Endothelial cell of umbilical vein (primary cell): ENCODE measurements at regions not wholly inside any gene's neighbourhood (a gene's known extent, or its start where the extent isn't known, plus 50 kb on each side); places are given as distances from the start of the nearest gene placed in this dataset.

Source experiments
- BruUV-seq: library from RNA; stranded (reverse); fragments of 400-500 nt; replicated peaks from 2 replicates; lab custom pipeline; 2021; lab: Mats Ljungman, UMichigan
- CTCF ChIA-PET: fragments of 300-600, 350-600 bp; sonication (Branson Sonifier 250); formaldehyde crosslinking; loops from one replicate; lab custom pipeline; 2021; ENCODE audit warnings: antibody characterized with exemption, inconsistent platforms; lab: Charles Lee
- POLR2A ChIA-PET: fragments of 300-600, 350-600 bp; sonication (Branson Sonifier 250); formaldehyde crosslinking; loops from one replicate; lab custom pipeline; 2021; ENCODE audit warnings: antibody characterized with exemption, inconsistent platforms; lab: Charles Lee
- DNase-seq: peaks from one replicate; pipeline ENCODE4 v3.0.0-alpha.2; 2011; ENCODE audit warnings: low read depth, low spot score
- FAIRE-seq: peaks from 2 replicates; lab custom pipeline; 2011; peaks lifted over from hg19 to GRCh38; lab: Jason Lieb, UNC
- H2AFZ ChIP-seq: 2 replicates; pipeline ENCODE4 v1.6.0; 2012; ENCODE audit warnings: low read depth, low read length, control low read depth, inconsistent platforms
- H3K27ac ChIP-seq: 2 replicates; pipeline ENCODE4 v1.5.1; 2011; ENCODE audit warnings: low read depth, mild to moderate bottlenecking, control low read depth, low read length, moderate library complexity; ENCODE audit not compliant: insufficient read depth
- H3K27me3 ChIP-seq, 2 experiments: 2 replicates each; pipeline versions ENCODE4 v1.6.0 to v1.6.1; 2011; ENCODE audit warnings: low read length in 2 of 2, mixed read lengths in 1 of 2; ENCODE audit not compliant: control insufficient read depth in 2 of 2, insufficient read depth in 2 of 2
- H3K36me3 ChIP-seq, 2 experiments: 2 replicates in 1 of 2; 3 replicates in 1 of 2; pipeline ENCODE4 v1.5.1; 2011; ENCODE audit warnings: low read length in 2 of 2, mild to moderate bottlenecking in 1 of 2, moderate library complexity in 1 of 2; ENCODE audit not compliant: control insufficient read depth in 2 of 2, insufficient read depth in 2 of 2; ENCODE audit errors: extremely low read depth in 1 of 2
- H3K4me1 ChIP-seq: 3 replicates; pipeline ENCODE4 v1.5.1; 2011; ENCODE audit warnings: mild to moderate bottlenecking, low read length; ENCODE audit not compliant: control insufficient read depth, insufficient read depth; ENCODE audit errors: extremely low read depth
- H3K4me2 ChIP-seq: 2 replicates; pipeline ENCODE4 v1.6.1; 2011; ENCODE audit warnings: low read length, control low read depth, mixed read lengths; ENCODE audit not compliant: insufficient read depth
- H3K4me3 ChIP-seq, 3 experiments: fragments of 200-600 bp in 1 of 3; sonication (generic), shearing (Covaris generic) in 1 of 3; replicated peaks in 1 of 3; 2 replicates each; pipeline ENCODE4 v1.5.1; 2011 to 2016; ENCODE audit warnings: control low read depth in 3 of 3, low read length in 3 of 3, mild to moderate bottlenecking in 2 of 3, inconsistent platforms in 1 of 3, low read depth in 1 of 3, moderate library complexity in 1 of 3; ENCODE audit not compliant: insufficient read depth in 1 of 3
- H3K79me2 ChIP-seq: 2 replicates; pipeline ENCODE4 v1.6.0; 2012; ENCODE audit warnings: low read length, inconsistent platforms; ENCODE audit not compliant: control insufficient read depth, insufficient read depth
- H3K9ac ChIP-seq: replicated peaks from 2 replicates; pipeline ENCODE3; 2011; ENCODE audit warnings: low read length, control low read depth; ENCODE audit not compliant: insufficient read depth; ENCODE audit errors: extremely low read depth
- H3K9me1 ChIP-seq: replicated peaks from 3 replicates; pipeline ENCODE4 v1.6.0; 2011; ENCODE audit warnings: mild to moderate bottlenecking, low read length; ENCODE audit not compliant: control insufficient read depth, insufficient read depth; ENCODE audit errors: extremely low read depth
- H3K9me3 ChIP-seq: replicated peaks from 2 replicates; pipeline ENCODE4 v1.5.1; 2012; ENCODE audit warnings: low read length, inconsistent platforms; ENCODE audit not compliant: control insufficient read depth, insufficient read depth
- H4K20me1 ChIP-seq: replicated peaks from 2 replicates; pipeline ENCODE3; 2011; ENCODE audit warnings: mild to moderate bottlenecking, low read length; ENCODE audit not compliant: control insufficient read depth, insufficient read depth; ENCODE audit errors: extremely low read depth
- CTCF ChIP-seq, 2 donors: IDR thresholded peaks; 1 replicate in 1 of 2; 2 replicates in 1 of 2; pipeline ENCODE4 v1.5.1; 2011; ENCODE audit warnings: low read length in 2 of 2, mild to moderate bottlenecking in 2 of 2, moderate library complexity in 2 of 2, control low read depth in 1 of 2, inconsistent platforms in 1 of 2, low read depth in 1 of 2; ENCODE audit not compliant: insufficient read depth in 1 of 2; ENCODE audit errors: extremely low read depth in 1 of 2
- EZH2 ChIP-seq: IDR thresholded peaks from 2 replicates; pipeline ENCODE4 v1.6.1; 2012; ENCODE audit warnings: borderline replicate concordance, low read depth, mild to moderate bottlenecking, moderate library complexity, low read length, inconsistent platforms; ENCODE audit not compliant: severe bottlenecking
- FOS ChIP-seq: IDR thresholded peaks from 2 replicates; pipeline ENCODE4 v1.6.1; 2011; ENCODE audit warnings: mild to moderate bottlenecking, low read length, moderate library complexity, borderline replicate concordance; ENCODE audit not compliant: insufficient read depth
- GATA2 ChIP-seq: IDR thresholded peaks from 2 replicates; pipeline ENCODE4 v1.7.0; 2011; ENCODE audit warnings: low read depth, mild to moderate bottlenecking, moderate library complexity, mixed read lengths, low read length; ENCODE audit not compliant: insufficient read length, insufficient read depth
- JUN ChIP-seq: IDR thresholded peaks from 2 replicates; pipeline ENCODE4 v1.6.1; 2011; ENCODE audit warnings: borderline replicate concordance, low read depth; ENCODE audit not compliant: insufficient read length, insufficient read depth
- MAX ChIP-seq: IDR thresholded peaks from 2 replicates; pipeline ENCODE4 v1.6.1; 2011; ENCODE audit not compliant: insufficient read depth, insufficient read length
- MYC ChIP-seq: IDR thresholded peaks from one replicate; pipeline ENCODE4 v1.6.1; 2011; ENCODE audit warnings: mild to moderate bottlenecking, low read depth, low read length
- POLR2A ChIP-seq: IDR thresholded peaks from 2 replicates; pipeline ENCODE4 v1.6.1; 2012; ENCODE audit warnings: low read depth, mild to moderate bottlenecking, control low read depth, low read length
- POLR2AphosphoS5 ChIP-seq: IDR thresholded peaks from 2 replicates; pipeline ENCODE4 v1.6.1; 2012; ENCODE audit warnings: low read depth, mild to moderate bottlenecking, control low read depth, low read length, moderate library complexity; ENCODE audit not compliant: insufficient read depth
- dilution Hi-C: fragments of 300-500 bp; cut with MboI; formaldehyde crosslinking; loops from one replicate; pipeline ENCODE4 v1.15.0; 2019; ENCODE audit warnings: low sequenced_read_pairs; ENCODE audit not compliant: extremely low pct_ligation_motif_present
- intact Hi-C: fragments of 100-400 bp; cut with micrococcal nuclease; formaldehyde crosslinking; loops from one replicate; pipeline ENCODE4 v1.10.0; 2022

- ChIA-PET CTCF (no interaction called here), POLR2A (no interaction called here)
- Histone ChIP-seq H3K9ac (no peak overlapping the region), H3K79me2 (no peaks in the 10 kb centered on the region), H3K27ac (no peak overlapping the region), H3K9me1 (no peaks in the 10 kb centered on the region), H3K4me3 (no peak overlapping the region), H3K4me2 (no peak overlapping the region), H4K20me1 (no peaks in the 10 kb centered on the region), H3K4me1 (no peaks in the 10 kb centered on the region), H3K36me3 (no peaks in the 10 kb centered on the region), H3K9me3 (no peaks in the 10 kb centered on the region), H2AFZ (no peak overlapping the region), H3K27me3 (no peaks in the 10 kb centered on the region)
- FAIRE-seq (no peak), DNase-seq (no peak)
- no TSS peak for BruUV-seq
- dilution Hi-C loops (no loop called here), intact Hi-C loops (no loop called here)
- no peak for TF ChIP-seq MYC
- no peak for TF ChIP-seq POLR2A
- TF ChIP-seq JUN, result no peak
- no peak for TF ChIP-seq EZH2
- no peak for TF ChIP-seq FOS
- TF ChIP-seq POLR2AphosphoS5, result no peak
- no peak for TF ChIP-seq MAX
- no peak for TF ChIP-seq CTCF (IDR thresholded peaks at IDR 0.05; ENCODE audit: extremely low read depth in 1 of 2, insufficient read depth in 1 of 2, low read depth in 1 of 2, low read length in 2 of 2)
- no peak for TF ChIP-seq GATA2
These were observed 109.1 kb upstream of the MED14 start for GRCh38 chrX:40844471-40844870.
